NB4 (cell line): ENCODE measurements at regions not wholly inside any gene's neighbourhood (a gene's known extent, or its start where the extent isn't known, plus 50 kb on each side); places are given as distances from the start of the nearest gene placed in this dataset.

Experiments
- POLR2A ChIP-seq: IDR thresholded peaks from 2 replicates; pipeline ENCODE4 v1.6.1; 2011; ENCODE audit warnings: mild to moderate bottlenecking; ENCODE audit not compliant: insufficient read length; ENCODE audit errors: extremely low read depth
- TF ChIP-seq, protein P1 (sequence below): IDR thresholded peaks from one replicate; pipeline ENCODE4 v1.5.1; 2012; ENCODE audit warnings: low read depth, low read length
- TF ChIP-seq, protein P2 (sequence below): IDR thresholded peaks from 2 replicates; pipeline ENCODE4 v1.6.1; 2011; ENCODE audit warnings: low read depth, low read length

DNA sequence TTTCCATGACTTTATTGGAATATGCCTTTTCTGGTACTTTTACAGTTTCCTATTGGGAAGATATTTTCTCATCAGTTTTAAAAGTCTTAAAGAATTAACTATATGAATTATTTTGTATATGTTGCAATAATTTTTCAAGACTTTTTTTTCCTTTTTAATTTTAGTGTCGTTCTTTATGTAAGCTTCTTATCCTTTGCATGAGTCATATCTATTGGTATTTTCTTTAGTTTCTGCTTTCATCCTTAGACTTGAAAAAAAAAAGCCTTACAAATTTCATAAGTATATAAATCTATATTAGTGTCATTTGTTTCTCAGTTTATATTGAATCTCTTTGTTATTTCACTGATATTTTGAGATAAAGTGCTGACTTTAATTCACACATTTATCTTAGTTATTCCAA lies 94.9 kb downstream of the DSEL start:
- no peak for TF ChIP-seq POLR2A
- TF ChIP-seq, protein P1, sequence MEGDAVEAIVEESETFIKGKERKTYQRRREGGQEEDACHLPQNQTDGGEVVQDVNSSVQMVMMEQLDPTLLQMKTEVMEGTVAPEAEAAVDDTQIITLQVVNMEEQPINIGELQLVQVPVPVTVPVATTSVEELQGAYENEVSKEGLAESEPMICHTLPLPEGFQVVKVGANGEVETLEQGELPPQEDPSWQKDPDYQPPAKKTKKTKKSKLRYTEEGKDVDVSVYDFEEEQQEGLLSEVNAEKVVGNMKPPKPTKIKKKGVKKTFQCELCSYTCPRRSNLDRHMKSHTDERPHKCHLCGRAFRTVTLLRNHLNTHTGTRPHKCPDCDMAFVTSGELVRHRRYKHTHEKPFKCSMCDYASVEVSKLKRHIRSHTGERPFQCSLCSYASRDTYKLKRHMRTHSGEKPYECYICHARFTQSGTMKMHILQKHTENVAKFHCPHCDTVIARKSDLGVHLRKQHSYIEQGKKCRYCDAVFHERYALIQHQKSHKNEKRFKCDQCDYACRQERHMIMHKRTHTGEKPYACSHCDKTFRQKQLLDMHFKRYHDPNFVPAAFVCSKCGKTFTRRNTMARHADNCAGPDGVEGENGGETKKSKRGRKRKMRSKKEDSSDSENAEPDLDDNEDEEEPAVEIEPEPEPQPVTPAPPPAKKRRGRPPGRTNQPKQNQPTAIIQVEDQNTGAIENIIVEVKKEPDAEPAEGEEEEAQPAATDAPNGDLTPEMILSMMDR, result no peak
- TF ChIP-seq, protein P2, sequence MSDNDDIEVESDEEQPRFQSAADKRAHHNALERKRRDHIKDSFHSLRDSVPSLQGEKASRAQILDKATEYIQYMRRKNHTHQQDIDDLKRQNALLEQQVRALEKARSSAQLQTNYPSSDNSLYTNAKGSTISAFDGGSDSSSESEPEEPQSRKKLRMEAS, result no peak
